ENCODE measurements at regions not wholly inside any gene's neighbourhood (a gene's known extent, or its start where the extent isn't known, plus 50 kb on each side); places are given as distances from the start of the nearest gene placed in this dataset.
"Not testable (repeated sequence)": the region's sequence is repeated elsewhere in the genome, so short reads cannot be mapped to it uniquely, and the experiment has no call there.

GRCh38 chr1:230476622-230477003 is 50.5 kb upstream of the PGBD5 start:
- no peak for DNase-seq
- H3K4me2 ChIP-seq (ENCODE audit: low read length), result no peak overlapping the region
- POLR2A ChIA-PET (ENCODE audit: unreplicated experiment), result no interaction called here

GRCh38 chr1:230475856-230476621 is 49.9 kb upstream of the PGBD5 start:
- H3K36me3 ChIP-seq (ENCODE audit: low read depth, low read length); ATAC-seq; H2AFZ ChIP-seq (ENCODE audit: low read length); H3K27ac ChIP-seq (ENCODE audit: low read length); BruUV-seq (replicated peaks); H3K79me2 ChIP-seq (ENCODE audit: low read length); CTCF ChIA-PET; H3F3A ChIP-seq (ENCODE audit: low read length, unreplicated experiment); H3K4me2 ChIP-seq (ENCODE audit: low read length); H4K20me1 ChIP-seq (ENCODE audit: low read length); H3K4me3 ChIP-seq (ENCODE audit: low read length); H3K9me3 ChIP-seq (ENCODE audit: low read length); H3K4me1 ChIP-seq (ENCODE audit: insufficient read depth, low read length); POLR2A ChIA-PET (ENCODE audit: unreplicated experiment); H3K9me2 ChIP-seq (replicated peaks; ENCODE audit: low read length); DNase-seq; H3K9ac ChIP-seq (ENCODE audit: low read length); intact Hi-C loops (cut with micrococcal nuclease): not testable (repeated sequence)
- H3K27me3 ChIP-seq (ENCODE audit: low read length), result peaks cover 75% of the 10 kb centered on the region

More at GRCh38 chr1:230476622-230477003, 50.5 kb upstream of the PGBD5 start:
- H3K9me3 ChIP-seq (ENCODE audit: low read length), result no peaks in the 10 kb centered on the region
- no peak overlapping the region for H3K27ac ChIP-seq (ENCODE audit: low read length)
- no peaks in the 10 kb centered on the region for H3K36me3 ChIP-seq (ENCODE audit: low read depth, low read length)
- H3K27me3 ChIP-seq (ENCODE audit: low read length), result peaks cover 81% of the 10 kb centered on the region
- intact Hi-C loops (cut with micrococcal nuclease), result no loop called here
- H3K9ac ChIP-seq (ENCODE audit: low read length), result no peak overlapping the region
- no TSS peak for BruUV-seq (replicated peaks)
- no peaks in the 10 kb centered on the region for H3K79me2 ChIP-seq (ENCODE audit: low read length)
- no peaks in the 10 kb centered on the region for H3K4me1 ChIP-seq (ENCODE audit: insufficient read depth, low read length)
- TF ChIP-seq CTCF (conservative IDR thresholded peaks at IDR 0.05; ENCODE audit: low read depth, low read length) (no peak), EZH2phosphoT487 (IDR thresholded peaks at IDR 0.05; ENCODE audit: borderline replicate concordance, low read length) (no peak), EZH2 (IDR thresholded peaks at IDR 0.05; ENCODE audit: low read length, unreplicated experiment) (no peak)
- no peak for ATAC-seq
- H3K9me2 ChIP-seq (replicated peaks; ENCODE audit: low read length), result no peaks in the 10 kb centered on the region
- H3F3A ChIP-seq (ENCODE audit: low read length, unreplicated experiment), result no peaks in the 10 kb centered on the region
- H2AFZ ChIP-seq (ENCODE audit: low read length), result no peak overlapping the region
- no peaks in the 10 kb centered on the region for H4K20me1 ChIP-seq (ENCODE audit: low read length)
- no peak overlapping the region for H3K4me3 ChIP-seq (ENCODE audit: low read length)
- CTCF ChIA-PET, result no interaction called here

All from PC-3 (cell line).